ENCODE measurements at regions not wholly inside any gene's neighbourhood (a gene's known extent, or its start where the extent isn't known, plus 50 kb on each side); places are given as distances from the start of the nearest gene placed in this dataset.

GRCh38 chrX:23501974-23502373, 165.3 kb upstream of the PRDX4 start:
- FAIRE-seq = no peak
- Histone ChIP-seq H4K20me1 (replicated peaks; ENCODE audit: control insufficient read depth, insufficient read depth, low read length) (no peaks in the 10 kb centered on the region), H3K36me3 (ENCODE audit: control insufficient read depth, insufficient read depth, low read length) (no peaks in the 10 kb centered on the region), H3K79me2 (ENCODE audit: control insufficient read depth, insufficient read depth, low read length) (no peaks in the 10 kb centered on the region), H3K9ac (ENCODE audit: insufficient read depth in 1 of 2, low read depth in 2 of 2, low read length in 2 of 2) (no peak overlapping the region), H2AFZ (ENCODE audit: low read depth, low read length) (no peak overlapping the region), H3K4me2 (ENCODE audit: insufficient read depth, low read length) (no peak overlapping the region), H3K4me1 (replicated peaks in 1 of 2; ENCODE audit: control insufficient read depth in 2 of 2, insufficient read depth in 2 of 2, low read length in 2 of 2) (no peaks in the 10 kb centered on the region), H3K4me3 (no peak overlapping the region), H3K9me3 (replicated peaks; ENCODE audit: control insufficient read depth, insufficient read depth, low read depth, low read length) (no peaks in the 10 kb centered on the region), H3K27ac (ENCODE audit: extremely low read depth, low read depth, low read length) (no peak overlapping the region), H3K9me1 (ENCODE audit: control insufficient read depth, insufficient read depth, low read length) (no peaks in the 10 kb centered on the region), H3K27me3 (ENCODE audit: control insufficient read depth in 2 of 2, insufficient read depth in 2 of 2, low read length in 2 of 2) (no peaks in the 10 kb centered on the region)
- no peak for ATAC-seq
- ChIA-PET POLR2A (no interaction called here), CTCF (ENCODE audit: low intra/inter-chr PET ratio) (no interaction called here)
- 5% methylated on average over 4 of the region's 4 CpGs for WGBS (ENCODE audit: insufficient coverage, low coverage, missing lambda C conversion rate)
- DNase-seq (ENCODE audit: extremely low read depth in 1 of 4, low spot score in 3 of 4) = no peak
- in situ Hi-C loops (cut with MboI) = no loop called here
- BruUV-seq (replicated peaks) = no TSS peak
- intact Hi-C loops (cut with micrococcal nuclease) = no loop called here
- TF ChIP-seq ZFX (CRISPR knock-in tag; IDR thresholded peaks at IDR 0.05) = no peak
- no peak for TF ChIP-seq NR4A1 (CRISPR knock-in tag; IDR thresholded peaks at IDR 0.05)
- no peak for TF ChIP-seq NR4A1 (tag; IDR thresholded peaks at IDR 0.05)
- TF ChIP-seq MBD1 (CRISPR knock-in tag; IDR thresholded peaks at IDR 0.05) = no peak
- no peak for TF ChIP-seq SP2 (IDR thresholded peaks at IDR 0.05; ENCODE audit: extremely low read depth, low read depth, low read length, poor library complexity, severe bottlenecking)
- no peak for TF ChIP-seq MAFG (tag; conservative IDR thresholded peaks at IDR 0.05)
- no peak for TF ChIP-seq ZNF76 (CRISPR knock-in tag; IDR thresholded peaks at IDR 0.05; ENCODE audit: borderline replicate concordance)
- TF ChIP-seq ZNF347 (CRISPR knock-in tag; IDR thresholded peaks at IDR 0.05; ENCODE audit: low read depth) = no peak
- TF ChIP-seq TFAP4 (CRISPR knock-in tag; IDR thresholded peaks at IDR 0.05; ENCODE audit: borderline replicate concordance) = no peak
- no peak for TF ChIP-seq PCBP2 (IDR thresholded peaks at IDR 0.05; ENCODE audit: low read depth, low read length, poor library complexity, severe bottlenecking)
- TF ChIP-seq MTA3 (IDR thresholded peaks at IDR 0.05; ENCODE audit: borderline replicate concordance) = no peak
- TF ChIP-seq ZNF780A (CRISPR knock-in tag; IDR thresholded peaks at IDR 0.05) = no peak
- no peak for TF ChIP-seq GABPB1 (CRISPR knock-in tag; IDR thresholded peaks at IDR 0.05)
- TF ChIP-seq NR0B1 (IDR thresholded peaks at IDR 0.05; ENCODE audit: partially characterized antibody) = no peak
- TF ChIP-seq SPI1 (IDR thresholded peaks at IDR 0.05; ENCODE audit: borderline replicate concordance, low read depth, low read length) = no peak
- TF ChIP-seq ZBTB12 (CRISPR knock-in tag; IDR thresholded peaks at IDR 0.05) = no peak
- no peak for TF ChIP-seq SMAD4 (CRISPR knock-in tag; conservative IDR thresholded peaks at IDR 0.05)

Data from K562 (cell line).